Fibroblast of pulmonary artery (primary cell): ENCODE measurements at regions not wholly inside any gene's neighbourhood (a gene's known extent, or its start where the extent isn't known, plus 50 kb on each side); places are given as distances from the start of the nearest gene placed in this dataset.

Source experiments
- DNase-seq: peaks from one replicate; pipeline ENCODE4 v3.0.0-alpha.2; 2010; ENCODE audit warnings: low read depth
- H3K4me3 ChIP-seq: replicated peaks from 2 replicates; pipeline ENCODE4 v1.5.1; 2011; ENCODE audit warnings: low read depth, mild to moderate bottlenecking, control low read depth, low read length, moderate library complexity
- CTCF ChIP-seq: IDR thresholded peaks from 2 replicates; pipeline ENCODE4 v1.5.1; 2011; ENCODE audit warnings: mild to moderate bottlenecking, control low read depth, low read length, inconsistent platforms; ENCODE audit errors: missing control alignments

GRCh38 chr9:134536931-134537330 lies 104.7 kb upstream of the COL5A1 start:
- no peak for TF ChIP-seq CTCF
- DNase-seq, result no peak
- no peak overlapping the region for H3K4me3 ChIP-seq

GRCh38 chr9:134537951-134538641 lies 103.5 kb upstream of the COL5A1 start:
- no peak for TF ChIP-seq CTCF
- no peak overlapping the region for H3K4me3 ChIP-seq
- no peak for DNase-seq

- DNase-seq, result no peak
- H3K4me3 ChIP-seq, result no peak overlapping the region
- no peak for TF ChIP-seq CTCF
Measured at GRCh38 chr9:134538856-134539566, 102.6 kb upstream of the COL5A1 start.

GRCh38 chr9:134539586-134540194 lies 101.9 kb upstream of the COL5A1 start:
- H3K4me3 ChIP-seq, result no peak overlapping the region
- DNase-seq, result no peak
- no peak for TF ChIP-seq CTCF

GRCh38 chr9:134540276-134541096 lies 101.1 kb upstream of the COL5A1 start:
- DNase-seq, result no peak
- no peak overlapping the region for H3K4me3 ChIP-seq

More at GRCh38 chr9:134540276-134541096, 101.1 kb upstream of the COL5A1 start:
- no peak for TF ChIP-seq CTCF
